Dermis blood vessel endothelial cell (primary cell): ENCODE measurements at regions not wholly inside any gene's neighbourhood (a gene's known extent, or its start where the extent isn't known, plus 50 kb on each side); places are given as distances from the start of the nearest gene placed in this dataset.
"Not testable (repeated sequence)": the region's sequence is repeated elsewhere in the genome, so short reads cannot be mapped to it uniquely, and the experiment has no call there.

Experiments used
- DNase-seq: peaks from one replicate; pipeline ENCODE4 v3.0.0; 2010

DNA sequence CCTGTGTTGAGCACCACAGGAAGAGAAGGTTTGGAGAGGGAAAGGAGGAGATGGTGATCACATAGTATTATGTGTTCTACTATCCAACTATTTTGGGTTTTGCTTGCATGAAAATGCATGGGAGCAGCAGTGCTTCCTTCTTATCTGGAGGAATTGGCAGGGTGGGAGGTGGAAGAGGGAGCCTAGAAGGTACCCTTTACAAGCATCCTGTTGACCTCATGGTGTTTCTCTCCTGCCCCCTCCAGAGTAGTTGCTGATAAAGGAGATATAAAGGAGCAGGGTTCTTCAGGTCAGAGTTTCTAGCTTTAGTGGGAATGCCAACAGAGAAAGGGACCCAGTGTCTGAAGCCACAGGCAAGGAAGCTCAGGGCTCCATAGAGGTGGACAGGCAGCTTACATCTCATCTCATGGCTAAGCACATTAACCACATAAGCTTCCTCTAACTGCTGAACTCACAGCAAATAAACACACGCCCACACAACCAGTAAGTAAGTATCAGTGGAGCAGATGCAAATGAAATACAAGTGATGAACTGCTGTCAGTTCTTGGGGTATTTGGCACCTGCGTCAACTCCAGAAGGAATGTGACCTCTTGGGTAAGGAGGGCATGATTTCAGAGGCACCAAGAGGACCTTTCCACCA, 174.2 kb upstream of the SLC38A2 start:
- no peak for DNase-seq

DNA sequence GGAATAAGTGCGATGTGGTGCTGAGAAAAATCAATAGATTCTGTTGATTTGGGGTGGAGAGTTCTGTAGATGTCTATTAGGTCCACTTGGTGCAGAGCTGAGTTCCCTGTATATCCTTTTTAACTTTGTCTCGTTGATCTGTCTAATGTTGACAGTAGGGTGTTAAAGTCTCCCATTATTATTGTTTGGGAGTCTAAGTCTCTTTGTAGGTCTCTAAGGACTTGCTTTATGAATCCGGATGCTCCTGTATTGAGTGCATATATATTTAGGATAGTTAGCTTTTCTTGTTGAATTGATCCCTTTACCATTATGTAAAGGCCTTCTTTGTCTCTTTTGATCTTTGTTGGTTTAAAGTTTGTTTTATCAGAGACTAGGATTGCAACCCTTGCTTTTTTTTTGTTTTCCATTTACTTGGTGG, 170.8 kb upstream of the SLC38A2 start:
- not testable (repeated sequence) for DNase-seq

DNA sequence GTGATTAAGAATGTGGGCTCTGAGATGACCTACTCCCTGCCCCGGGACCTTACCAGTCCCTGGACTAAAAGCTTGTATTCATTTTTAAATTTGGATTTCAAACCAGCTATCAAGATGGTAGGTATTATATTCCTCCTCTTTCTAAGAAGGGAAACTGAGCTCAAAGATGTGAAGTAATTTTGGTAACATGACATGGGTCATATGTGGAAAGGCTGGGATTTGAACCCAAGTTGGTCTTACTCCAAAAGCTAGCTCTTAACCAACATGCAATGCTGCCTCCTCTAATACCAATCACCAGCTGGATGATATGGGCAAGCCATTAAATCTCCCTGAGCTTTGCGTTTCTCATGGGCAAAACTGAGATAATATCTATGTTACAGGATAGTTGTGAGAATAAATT, 166.4 kb upstream of the SLC38A2 start:
- DNase-seq, result no peak

DNA sequence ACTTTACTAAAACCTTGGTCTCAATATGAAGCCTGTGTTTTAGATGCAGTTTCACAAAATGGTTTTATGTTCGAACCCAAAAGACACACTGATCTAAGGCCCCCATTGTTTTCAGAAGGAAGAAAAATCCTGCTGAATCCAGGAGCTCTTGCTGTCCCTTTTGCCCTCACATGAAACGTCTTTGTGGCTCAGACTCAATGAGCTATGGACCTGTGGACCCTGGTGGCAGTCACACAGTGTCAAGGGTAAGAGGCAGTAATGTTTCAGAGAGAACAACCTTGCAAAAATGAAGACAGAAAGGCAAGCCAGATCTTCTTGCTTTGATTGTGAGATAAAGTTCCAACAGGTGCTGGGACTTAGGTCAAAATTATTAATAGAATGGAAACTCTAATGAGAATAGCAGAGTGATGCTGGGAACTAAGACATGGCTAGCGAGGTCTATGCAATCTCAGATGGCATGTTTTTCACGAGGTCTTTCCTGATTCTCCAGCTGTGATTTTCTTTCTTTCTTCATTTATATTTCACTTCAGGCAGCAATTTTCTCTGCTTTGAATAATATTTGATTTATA, 164.9 kb upstream of the SLC38A2 start:
- DNase-seq, result no peak

DNA sequence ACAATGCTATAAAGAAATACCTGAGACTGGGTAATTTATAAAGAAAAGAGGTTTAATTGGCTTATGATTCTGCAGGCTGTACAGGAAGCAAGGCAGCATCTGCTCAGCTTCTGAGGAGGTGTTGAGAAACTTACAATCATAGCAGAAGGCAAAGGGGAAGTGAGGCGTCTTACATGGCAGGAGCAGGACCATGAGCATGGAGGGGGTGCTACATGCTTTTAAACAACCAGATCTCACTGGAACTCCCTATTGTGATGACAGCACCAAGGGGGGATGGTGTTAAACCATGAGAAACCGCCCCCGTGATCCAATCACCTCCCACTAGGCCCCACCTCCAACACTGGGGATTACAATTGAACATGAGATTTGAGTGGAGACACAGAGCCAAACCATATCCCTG, 163.7 kb upstream of the SLC38A2 start:
- not testable (repeated sequence) for DNase-seq

DNA sequence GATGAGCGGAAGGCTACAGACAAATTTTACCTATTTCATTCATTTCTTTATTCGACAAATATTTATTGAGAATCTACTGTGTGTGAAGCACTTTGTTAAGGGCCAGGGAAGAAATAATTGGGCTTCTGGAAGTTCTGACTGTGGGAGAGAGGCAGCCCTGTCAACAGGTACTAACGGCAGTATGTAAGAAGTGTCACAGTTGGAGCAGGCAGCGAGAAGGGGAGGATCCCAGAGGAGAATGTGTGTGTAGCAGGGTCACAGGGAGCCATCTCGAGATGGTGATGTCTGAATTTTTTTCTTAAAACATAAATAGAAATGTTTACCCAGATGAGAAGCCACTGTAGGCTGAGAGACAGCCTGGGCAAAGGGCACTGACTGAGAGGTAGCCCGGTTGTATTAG, 163.3 kb upstream of the SLC38A2 start:
- DNase-seq, result no peak

DNA sequence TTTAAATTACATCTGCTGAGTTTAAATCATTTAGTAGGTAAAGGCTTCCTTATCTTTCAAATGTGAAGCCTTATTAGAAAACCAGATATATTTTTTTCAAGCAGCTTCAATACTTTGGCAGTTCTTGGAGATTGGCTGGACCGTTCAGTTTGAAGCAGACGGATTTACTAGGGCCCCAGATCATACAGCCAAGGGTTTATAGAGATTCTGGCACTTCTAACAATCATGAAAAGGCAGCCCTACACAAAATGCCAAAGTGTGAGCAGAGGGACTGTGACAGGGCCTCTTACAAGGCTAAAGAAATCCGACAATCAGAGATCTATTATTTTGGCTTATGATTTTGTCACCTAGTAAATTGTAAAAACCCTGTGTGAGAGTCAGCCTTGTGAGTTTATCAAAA, 162.8 kb upstream of the SLC38A2 start:
- DNase-seq, result no peak

DNA sequence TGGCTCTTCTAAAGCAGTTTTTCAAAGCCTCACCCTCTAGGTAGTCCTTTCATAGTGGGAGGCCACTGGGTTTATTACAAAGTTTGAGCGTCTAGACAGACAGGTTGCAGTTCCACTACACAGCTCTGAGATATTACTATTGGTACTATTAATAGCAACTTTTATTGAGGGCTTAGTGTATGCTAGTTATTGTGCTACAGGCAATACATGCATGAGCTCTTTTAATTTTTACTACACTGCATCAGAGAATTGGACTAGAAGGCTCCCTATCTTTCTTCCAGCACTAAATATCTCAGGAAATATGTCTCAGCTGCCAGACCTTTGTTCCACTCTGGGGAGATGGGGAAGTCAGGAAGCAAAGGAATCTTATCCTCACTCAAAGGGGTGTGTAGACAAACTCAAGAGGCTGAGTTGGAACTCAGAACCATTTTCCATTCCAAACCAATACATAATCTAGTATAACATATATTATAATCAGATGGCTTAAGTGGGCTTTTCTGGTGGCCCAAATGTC, 161.8 kb upstream of the SLC38A2 start:
- DNase-seq, result peak; percentile 65

DNA sequence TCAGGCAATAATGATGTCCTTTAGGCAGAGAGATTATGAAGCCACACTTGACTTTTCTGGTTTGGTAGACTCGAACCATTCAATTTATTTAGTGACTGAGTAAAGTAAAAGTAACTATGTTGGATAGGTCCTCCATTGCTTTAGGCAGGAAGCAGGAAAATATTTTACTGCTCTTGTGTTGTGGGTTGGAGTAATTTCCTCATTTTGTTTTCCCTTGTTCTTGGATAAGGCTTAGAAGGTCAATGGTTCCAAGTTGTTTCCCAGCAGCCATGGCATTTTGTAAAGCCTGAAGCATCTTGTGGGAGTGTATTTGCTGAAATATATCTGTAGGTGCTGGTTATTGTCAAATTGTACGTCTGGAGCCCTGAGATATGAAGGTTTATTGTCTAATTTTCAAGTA, 161.2 kb upstream of the SLC38A2 start:
- DNase-seq, result peak; percentile 67

DNA sequence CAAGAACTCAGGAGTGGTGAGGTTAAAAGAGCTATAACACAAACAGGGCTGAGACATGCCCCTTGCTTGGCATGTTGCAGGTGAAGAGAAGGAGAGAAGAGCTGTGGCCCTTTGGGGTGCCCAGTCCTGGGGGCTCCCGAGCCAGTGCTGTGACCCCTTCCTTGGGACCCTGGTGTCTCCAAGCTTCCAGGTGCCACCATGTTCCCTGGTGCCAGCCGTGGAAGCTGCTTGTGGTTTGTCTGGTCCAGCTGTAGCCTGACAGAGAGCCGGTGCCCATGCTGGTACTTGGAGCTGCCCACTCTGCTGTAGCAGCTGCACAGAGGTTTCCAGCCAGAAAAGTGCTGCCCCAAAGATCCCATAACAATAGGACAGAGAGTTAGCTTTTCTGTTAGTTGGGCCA, 159.2 kb upstream of the SLC38A2 start:
- DNase-seq, result no peak

DNA sequence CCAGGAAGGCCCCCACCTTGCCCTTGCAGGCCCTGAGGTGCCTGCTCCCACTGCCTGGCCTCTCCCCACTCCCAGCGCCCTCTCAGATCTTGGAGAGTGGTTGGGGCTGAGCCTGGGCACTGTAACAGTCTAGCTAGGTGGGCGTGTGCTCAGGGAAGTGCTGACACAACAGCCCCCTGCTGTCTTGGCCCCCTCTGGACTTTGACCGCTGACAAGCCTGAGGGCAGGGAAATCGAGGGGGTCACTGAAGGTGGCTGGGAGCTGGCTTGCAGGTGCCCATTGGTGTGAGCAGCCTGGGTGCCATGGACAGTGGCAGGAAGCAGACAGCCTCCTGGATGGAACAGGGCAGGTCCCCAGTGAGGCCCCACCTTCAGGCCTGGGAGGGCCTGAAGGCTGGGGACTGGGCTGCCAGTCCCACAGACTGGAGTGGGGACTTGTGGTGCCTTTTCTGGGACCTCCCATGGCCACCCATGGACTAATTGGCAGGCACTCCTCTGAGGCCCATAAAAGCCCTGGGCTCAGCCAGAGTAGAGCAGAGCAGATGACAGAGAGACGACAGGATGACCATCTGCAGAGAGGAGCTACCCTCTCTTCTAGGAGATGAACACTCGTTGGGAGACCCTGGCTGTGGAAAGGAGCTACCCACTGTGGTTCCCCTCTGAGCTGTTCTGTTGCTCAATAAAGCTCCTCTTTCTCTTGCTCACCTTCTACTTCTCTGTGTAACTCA, 158.6 kb upstream of the SLC38A2 start:
- DNase-seq, result no peak

DNA sequence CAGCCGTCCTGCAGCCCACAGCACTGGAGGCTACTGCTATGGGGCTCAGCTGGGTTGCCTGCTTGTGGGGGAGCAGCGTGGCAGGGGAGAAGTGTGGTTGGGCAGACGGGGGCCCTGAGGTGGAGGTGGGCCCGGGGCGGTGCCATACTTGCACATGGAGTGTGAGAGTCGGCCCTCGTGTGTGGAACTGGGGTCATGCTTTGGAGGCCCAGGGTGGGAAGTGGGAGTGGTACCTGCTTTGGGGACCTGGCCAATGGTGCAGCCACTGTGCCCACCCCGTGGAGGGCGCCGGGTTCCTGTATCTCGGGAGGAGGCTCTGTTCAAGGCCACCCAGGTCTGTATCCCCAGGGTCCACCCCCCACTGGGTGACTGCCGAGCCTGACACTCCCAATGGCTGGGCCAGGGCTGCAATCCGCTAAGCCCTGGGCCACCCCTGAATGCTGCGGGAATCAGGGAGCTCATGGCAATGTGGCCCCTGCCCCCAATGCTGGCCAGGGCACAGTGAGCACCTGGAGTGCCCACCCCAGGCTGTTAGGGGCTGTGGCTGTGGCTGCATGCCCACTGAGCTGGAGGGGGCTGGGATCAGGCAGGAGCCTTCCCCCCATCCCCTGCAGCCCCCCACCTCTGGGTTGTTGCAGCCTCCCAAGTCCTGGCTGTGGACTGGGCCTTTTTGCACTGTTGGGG, 157.9 kb upstream of the SLC38A2 start:
- DNase-seq, result no peak

DNA sequence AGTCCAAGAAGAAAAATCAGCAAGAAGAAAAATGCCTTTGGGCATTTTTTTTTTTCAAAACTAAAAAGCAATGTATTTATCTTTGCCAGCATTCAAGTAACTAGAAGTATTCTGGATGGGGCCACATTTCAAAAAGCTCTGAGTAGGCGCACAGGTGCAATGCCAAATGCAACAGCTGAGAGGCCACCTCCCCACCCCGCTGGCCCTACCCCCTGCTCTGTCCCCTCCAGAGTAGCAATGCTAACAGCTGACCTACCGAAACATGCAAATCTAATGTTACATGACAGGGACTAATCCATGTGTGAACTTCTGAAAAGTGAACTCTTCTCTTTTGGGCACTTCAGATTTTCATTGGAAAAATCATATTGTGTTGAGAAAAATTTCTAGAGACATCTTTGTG, 153.7 kb upstream of the SLC38A2 start:
- DNase-seq, result no peak

DNA sequence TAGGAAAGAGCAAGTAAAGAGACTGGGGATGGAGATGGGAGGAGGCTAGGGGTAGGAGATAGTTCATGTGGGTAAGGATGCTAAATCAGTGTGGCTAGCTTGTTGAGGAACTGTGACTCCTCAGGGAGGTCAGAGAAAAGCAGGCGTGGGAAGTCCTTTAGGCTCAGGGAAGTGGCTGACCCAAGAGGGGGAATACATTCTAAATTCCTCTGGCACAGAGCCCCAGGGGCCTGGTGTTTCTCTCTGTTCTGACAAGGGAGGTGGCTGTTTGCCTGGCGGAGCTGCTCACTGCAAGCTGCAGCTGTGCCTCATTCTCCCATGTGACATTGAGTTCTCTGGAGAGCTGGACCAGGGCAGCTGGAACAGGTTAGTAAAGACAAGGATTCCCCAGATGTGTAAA, 152.2 kb upstream of the SLC38A2 start:
- DNase-seq, result peak; percentile 55

DNA sequence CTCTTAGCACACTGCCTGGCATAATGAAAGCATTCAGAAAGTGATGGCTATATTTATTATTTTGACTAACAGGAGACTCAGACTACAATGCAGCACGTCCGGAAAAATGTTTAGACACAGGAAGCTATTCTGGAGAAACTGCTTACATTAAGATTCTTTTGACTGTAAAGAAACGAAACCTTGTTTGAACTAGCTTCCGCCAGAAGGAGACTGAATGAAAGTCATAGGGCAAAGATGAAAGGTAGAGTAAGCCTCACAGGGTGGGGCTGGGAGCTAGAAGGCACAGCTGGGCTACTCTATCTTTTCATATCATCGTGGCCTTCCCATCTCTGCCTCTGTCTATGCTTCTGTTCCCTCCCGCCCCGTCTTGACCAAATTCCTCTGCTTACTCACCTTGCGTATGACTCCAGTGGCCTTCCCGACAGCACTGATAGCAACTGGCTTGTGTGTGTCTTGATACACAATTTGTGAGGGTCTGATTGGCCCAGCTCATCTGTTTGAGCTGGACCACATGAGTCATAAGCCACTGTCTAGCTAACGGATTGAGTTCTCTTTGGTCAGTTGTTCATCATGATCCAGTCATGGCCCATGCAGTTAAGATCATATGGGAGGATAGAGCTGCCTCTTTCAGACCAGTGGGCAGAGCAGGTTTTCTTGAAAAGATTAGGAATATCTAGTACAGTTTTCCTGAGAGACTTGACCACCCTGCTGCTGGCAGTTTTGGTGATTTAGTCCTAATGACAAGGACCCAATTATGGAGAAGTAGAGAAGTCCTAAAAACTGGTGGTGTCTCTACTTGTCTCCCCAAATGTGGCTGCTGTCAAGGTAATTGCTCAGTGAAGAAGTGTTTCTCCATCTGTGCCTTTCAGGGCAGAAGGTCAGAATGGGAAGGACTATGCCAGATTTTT, 151.5 kb upstream of the SLC38A2 start:
- peak; percentile 80 for DNase-seq

DNA sequence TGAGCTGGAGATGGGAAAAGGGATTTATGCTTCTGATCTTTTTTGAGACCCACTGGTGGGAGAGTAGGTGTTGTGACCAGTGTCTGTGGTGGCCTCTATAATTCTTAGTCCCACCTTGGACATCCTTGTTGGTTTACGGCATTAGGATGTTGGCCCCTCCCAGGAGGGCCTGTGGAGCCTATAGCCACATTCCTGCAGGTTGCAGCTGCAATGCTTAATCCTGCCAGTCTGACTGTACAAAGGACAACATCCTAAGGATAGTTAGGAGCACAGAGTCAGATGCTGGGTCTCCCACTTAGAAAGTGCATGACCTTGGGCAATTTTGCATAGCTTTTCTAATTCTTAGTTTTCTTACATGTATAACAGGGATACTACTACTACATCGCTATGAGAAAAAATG, 150.9 kb upstream of the SLC38A2 start:
- no peak for DNase-seq

DNA sequence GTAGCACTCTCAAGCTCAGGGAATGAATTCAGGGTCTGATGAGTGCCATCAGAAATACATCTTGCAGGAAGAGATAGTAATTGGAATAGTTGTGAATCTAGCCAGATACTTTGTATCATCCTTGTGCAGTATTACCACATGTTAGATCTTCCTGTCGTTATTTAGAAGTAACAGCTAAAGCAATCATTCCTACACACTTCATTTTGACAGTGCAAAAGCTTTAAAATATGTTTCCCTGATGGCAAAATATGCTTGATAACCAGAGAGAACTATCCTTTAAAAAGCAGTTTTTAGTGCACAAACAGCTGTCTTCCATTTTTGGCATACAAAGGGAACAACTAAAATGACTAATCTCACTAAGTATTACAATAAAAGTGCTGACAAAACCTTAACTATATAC, 149.5 kb upstream of the SLC38A2 start:
- DNase-seq, result no peak

DNA sequence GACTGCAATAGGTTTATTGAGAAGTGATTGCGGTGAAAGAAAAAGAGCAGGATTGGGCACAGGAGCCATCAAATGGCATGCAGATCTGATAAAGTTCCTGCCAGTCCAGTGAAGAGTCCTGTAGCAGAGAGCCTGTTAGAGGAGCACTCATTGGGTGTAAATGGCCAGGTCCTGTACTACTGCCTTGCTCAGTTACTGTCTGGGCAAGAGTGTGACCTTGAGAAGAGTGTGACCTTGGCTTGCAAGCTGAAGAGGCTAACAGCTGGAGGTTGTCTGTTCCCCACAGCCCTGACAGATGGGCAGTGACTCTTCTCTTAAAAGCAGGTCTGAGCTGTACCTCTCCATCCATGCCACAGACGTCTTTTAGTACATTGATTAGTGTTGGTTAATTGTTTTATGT, 148.6 kb upstream of the SLC38A2 start:
- no peak for DNase-seq

DNA sequence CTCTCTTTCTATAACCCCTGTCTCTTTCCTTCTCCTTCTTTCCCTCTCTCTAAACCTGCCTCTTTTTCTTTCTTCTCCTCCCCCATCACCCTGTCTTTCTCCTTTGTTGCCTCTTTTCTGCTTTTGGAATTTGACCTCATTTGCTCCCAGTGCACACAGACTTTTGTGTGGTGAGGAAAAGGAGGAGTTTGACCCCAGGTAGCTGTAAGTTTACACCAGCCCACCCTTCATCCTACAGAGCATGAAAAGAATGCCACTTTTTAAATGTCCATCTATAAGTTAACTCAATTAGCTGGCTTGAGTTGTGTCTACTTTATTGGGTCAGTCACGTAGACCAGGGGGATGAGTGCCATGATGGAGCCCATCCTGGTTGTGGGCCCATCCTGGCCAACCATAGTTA, 146.8 kb upstream of the SLC38A2 start:
- DNase-seq, result no peak

DNA sequence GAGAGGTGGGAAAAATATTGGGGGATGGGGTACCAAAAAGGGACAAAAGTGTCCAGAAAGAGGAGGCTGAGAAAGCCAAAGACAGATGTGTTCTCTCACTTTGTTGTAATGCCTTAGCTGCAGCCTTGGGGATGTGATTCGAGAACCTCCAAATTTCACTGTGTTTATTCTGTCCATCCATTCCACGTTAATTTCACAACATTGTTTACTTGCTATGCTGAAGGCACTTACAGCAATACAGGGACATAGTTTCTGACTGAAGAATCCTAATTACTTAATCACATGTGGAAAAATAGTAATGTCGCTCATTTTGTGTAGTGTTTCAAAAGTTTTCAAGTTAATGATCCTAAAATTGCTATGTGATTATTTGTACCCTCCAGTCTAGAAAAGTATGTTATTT, 146.2 kb upstream of the SLC38A2 start:
- DNase-seq, result no peak

DNA sequence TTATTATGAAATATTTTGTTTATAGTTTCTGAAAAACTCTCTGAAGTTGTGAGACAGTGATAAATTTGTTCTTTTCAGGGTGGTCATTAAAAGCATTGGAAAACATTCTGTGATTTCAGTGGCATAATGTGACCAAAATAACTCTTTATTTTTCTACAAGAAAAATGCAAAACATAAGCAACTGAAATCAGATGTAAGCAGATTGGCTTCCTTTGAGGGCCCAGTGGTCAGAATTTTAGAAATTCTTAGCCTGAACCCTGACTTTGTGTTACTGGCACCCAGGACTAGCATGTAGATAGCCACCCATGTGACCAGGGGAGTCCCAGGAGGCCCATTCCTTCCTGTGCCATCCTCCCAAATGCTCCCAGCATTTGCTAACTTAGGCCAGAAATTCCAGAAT, 145.6 kb upstream of the SLC38A2 start:
- no peak for DNase-seq

DNA sequence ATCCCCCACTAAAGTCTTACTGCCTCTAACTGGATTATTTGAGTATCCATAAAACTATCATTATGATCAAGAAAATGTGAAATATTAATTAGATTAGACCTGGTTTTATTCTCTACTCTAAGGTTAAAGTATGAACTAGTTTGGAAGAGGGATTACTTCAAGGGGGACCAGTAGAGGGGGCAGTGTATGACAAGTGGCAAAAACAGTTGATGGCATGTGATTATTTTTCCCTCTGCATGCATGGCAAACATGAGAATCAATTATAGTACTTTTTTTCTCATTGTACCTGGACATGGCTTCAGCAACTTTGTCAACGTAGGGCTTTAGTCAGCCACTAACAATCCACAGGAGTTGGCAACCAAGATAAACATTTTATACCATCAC, 145.0 kb upstream of the SLC38A2 start:
- peak; percentile 12 for DNase-seq
